Glutamatergic neuron (in vitro differentiated cells): ENCODE measurements at regions not wholly inside any gene's neighbourhood (a gene's known extent, or its start where the extent isn't known, plus 50 kb on each side); places are given as distances from the start of the nearest gene placed in this dataset.

Experiments
- DNase-seq: peaks from one replicate; pipeline ENCODE4 v3.0.0; 2022
- H3K27ac Mint-ChIP-seq: one replicate; pipeline ENCODE4 v1.8.0; 2020; ENCODE audit warnings: mild to moderate bottlenecking, mixed read lengths, inconsistent platforms; ENCODE audit not compliant: unreplicated experiment
- H3K27me3 Mint-ChIP-seq: one replicate; pipeline ENCODE4 v1.8.0; 2020; ENCODE audit warnings: mild to moderate bottlenecking, moderate library complexity, mixed read lengths, inconsistent platforms; ENCODE audit not compliant: unreplicated experiment
- H3K36me3 Mint-ChIP-seq: one replicate; pipeline ENCODE4 v1.8.0; 2020; ENCODE audit warnings: mild to moderate bottlenecking, mixed read lengths, inconsistent platforms; ENCODE audit not compliant: unreplicated experiment
- H3K4me1 Mint-ChIP-seq: one replicate; pipeline ENCODE4 v1.8.0; 2020; ENCODE audit warnings: mild to moderate bottlenecking, low read depth, mixed read lengths, inconsistent platforms; ENCODE audit not compliant: unreplicated experiment
- H3K4me3 Mint-ChIP-seq: one replicate; pipeline ENCODE4 v1.8.0; 2020; ENCODE audit warnings: mild to moderate bottlenecking, mixed read lengths, inconsistent platforms; ENCODE audit not compliant: unreplicated experiment
- H3K9me3 Mint-ChIP-seq: one replicate; pipeline ENCODE4 v1.8.0; 2020; ENCODE audit warnings: mild to moderate bottlenecking, moderate library complexity, mixed read lengths, inconsistent platforms; ENCODE audit not compliant: unreplicated experiment
- CTCF ChIP-seq: fragments of 200-600 bp; sonication (generic); IDR thresholded peaks from one replicate; pipeline ENCODE4 v1.5.0; 2021; ENCODE audit not compliant: partially characterized antibody, unreplicated experiment

- H3K27me3 Mint-ChIP-seq: no peaks in the 10 kb centered on the region
- DNase-seq: no peak
- H3K4me3 Mint-ChIP-seq: no peak overlapping the region
- H3K36me3 Mint-ChIP-seq: no peaks in the 10 kb centered on the region
- no peak overlapping the region for H3K27ac Mint-ChIP-seq
- no peaks in the 10 kb centered on the region for H3K9me3 Mint-ChIP-seq
- peak; percentile 60 for TF ChIP-seq CTCF
- H3K4me1 Mint-ChIP-seq: peaks cover 7% of the 10 kb centered on the region
Observed at GRCh38 chr7:46776790-46777189, 805.1 kb downstream of the TNS3 start.

DNA sequence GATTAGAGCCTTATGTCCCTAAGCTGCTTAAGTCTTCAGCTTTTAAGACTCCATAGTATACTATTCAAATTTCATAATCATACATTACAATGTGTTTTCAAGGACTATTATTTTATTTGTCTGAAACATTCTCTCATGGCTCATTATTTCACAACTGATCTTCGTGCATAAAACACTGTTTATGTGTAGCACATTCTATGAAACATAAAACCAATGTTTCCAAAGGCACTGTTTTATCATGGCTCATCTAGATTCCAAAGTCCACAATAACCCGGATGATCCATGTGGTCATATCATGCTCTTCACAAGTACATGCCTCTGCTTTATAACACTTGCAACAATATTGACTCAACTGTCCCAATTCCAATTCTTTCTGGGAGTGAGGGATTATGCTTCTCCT is 806.1 kb downstream of the TNS3 start:
- peaks cover 7% of the 10 kb centered on the region for H3K4me1 Mint-ChIP-seq
- no peaks in the 10 kb centered on the region for H3K9me3 Mint-ChIP-seq
- no peaks in the 10 kb centered on the region for H3K36me3 Mint-ChIP-seq
- H3K4me3 Mint-ChIP-seq: no peak overlapping the region
- no peak for TF ChIP-seq CTCF
- H3K27me3 Mint-ChIP-seq: no peaks in the 10 kb centered on the region
- H3K27ac Mint-ChIP-seq: no peak overlapping the region
- DNase-seq: no peak

DNA sequence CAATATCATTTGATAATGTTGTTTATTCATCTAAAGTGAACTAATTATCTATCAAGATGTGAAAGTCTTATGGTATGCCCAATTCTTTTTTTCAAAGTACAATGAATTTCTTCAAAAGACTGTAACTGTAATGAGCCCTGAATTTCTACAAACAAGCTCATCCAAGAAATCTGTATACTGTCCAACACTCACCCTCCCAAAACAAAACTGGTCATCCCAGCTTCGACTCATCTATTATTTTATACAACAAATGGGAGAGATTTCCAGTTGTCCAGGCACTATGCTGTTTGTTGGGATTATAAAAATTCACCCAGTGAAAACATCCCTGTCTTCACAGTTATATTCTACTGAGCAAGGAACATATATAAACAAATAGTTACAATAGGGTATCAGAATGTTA is 806.9 kb downstream of the TNS3 start:
- Mint-ChIP-seq H3K4me1 (peaks cover 7% of the 10 kb centered on the region), H3K4me3 (no peak overlapping the region), H3K36me3 (no peaks in the 10 kb centered on the region), H3K27me3 (no peaks in the 10 kb centered on the region), H3K27ac (no peak overlapping the region), H3K9me3 (no peaks in the 10 kb centered on the region)
- no peak for TF ChIP-seq CTCF
- no peak for DNase-seq

GRCh38 chr7:46774515-46774914 is 807.4 kb downstream of the TNS3 start:
- DNase-seq: no peak
- Mint-ChIP-seq H3K4me1 (peaks cover 7% of the 10 kb centered on the region), H3K36me3 (no peaks in the 10 kb centered on the region), H3K27me3 (no peaks in the 10 kb centered on the region), H3K27ac (no peak overlapping the region), H3K4me3 (no peak overlapping the region), H3K9me3 (no peaks in the 10 kb centered on the region)
- TF ChIP-seq CTCF: no peak

DNA sequence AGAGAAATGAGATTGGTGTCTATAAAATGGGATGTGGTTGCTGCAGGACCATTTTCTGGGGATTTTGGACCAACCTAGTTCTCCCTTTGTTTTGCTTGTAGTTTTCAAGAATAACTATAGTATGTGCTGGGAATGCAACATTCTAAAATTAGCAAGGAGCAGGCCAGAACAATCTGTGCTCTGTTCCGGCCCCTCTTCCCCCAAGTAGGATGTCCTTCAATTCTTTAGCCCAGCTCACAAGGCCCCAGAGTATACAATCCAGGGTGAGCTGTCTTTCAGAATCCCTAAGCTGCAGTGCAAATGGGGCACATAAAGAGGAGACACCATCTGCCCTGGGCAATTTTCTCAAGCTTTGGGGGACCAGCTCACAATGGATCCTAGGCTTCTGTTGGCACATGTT is 809.1 kb downstream of the TNS3 start:
- DNase-seq: no peak
- no peak for TF ChIP-seq CTCF
- peaks cover 7% of the 10 kb centered on the region for H3K36me3 Mint-ChIP-seq
- no peak overlapping the region for H3K27ac Mint-ChIP-seq
- no peaks in the 10 kb centered on the region for H3K27me3 Mint-ChIP-seq
- H3K9me3 Mint-ChIP-seq: no peaks in the 10 kb centered on the region
- H3K4me3 Mint-ChIP-seq: no peak overlapping the region
- peaks cover 7% of the 10 kb centered on the region for H3K4me1 Mint-ChIP-seq
